Liver (tissue), 8 donors: ENCODE measurements at regions not wholly inside any gene's neighbourhood (a gene's known extent, or its start where the extent isn't known, plus 50 kb on each side); places are given as distances from the start of the nearest gene placed in this dataset.

Experiments
- DNase-seq: peaks from one replicate; pipeline ENCODE4 v3.0.0-alpha.2; 2017; ENCODE audit warnings: low spot score
- H3K27ac ChIP-seq, 2 donors: one replicate each; pipeline ENCODE4 v1.7.0; 2013; ENCODE audit warnings: inconsistent platforms in 2 of 2, low read length in 2 of 2, control low read depth in 1 of 2, low read depth in 1 of 2, mild to moderate bottlenecking in 1 of 2
- H3K27me3 ChIP-seq, 4 donors: one replicate each; pipeline versions ENCODE4 v1.6.1 to v1.7.0; 2013; ENCODE audit warnings: low read length in 3 of 4, inconsistent platforms in 1 of 4, mild to moderate bottlenecking in 1 of 4, moderate library complexity in 1 of 4; ENCODE audit not compliant: control insufficient read depth in 4 of 4, insufficient read depth in 4 of 4
- H3K36me3 ChIP-seq, 4 donors: one replicate each; pipeline versions ENCODE4 v1.6.1 to v1.7.0; 2013; ENCODE audit warnings: low read length in 3 of 4, mild to moderate bottlenecking in 3 of 4, low read depth in 1 of 4, moderate library complexity in 1 of 4; ENCODE audit not compliant: control insufficient read depth in 4 of 4, insufficient read depth in 3 of 4
- H3K4me1 ChIP-seq, 4 donors: one replicate each; pipeline versions ENCODE4 v1.6.1 to v1.7.0; 2013; ENCODE audit warnings: low read length in 3 of 4, mild to moderate bottlenecking in 3 of 4, moderate library complexity in 1 of 4; ENCODE audit not compliant: control insufficient read depth in 4 of 4, insufficient read depth in 4 of 4
- H3K4me3 ChIP-seq, 3 donors: one replicate each; pipeline versions ENCODE4 v1.6.1 to v1.7.0; 2013; ENCODE audit warnings: low read length in 3 of 3, control low read depth in 1 of 3, low read depth in 1 of 3, mild to moderate bottlenecking in 1 of 3
- H3K9ac ChIP-seq, 2 donors: one replicate each; pipeline ENCODE4 v1.7.0; 2013; ENCODE audit warnings: low read length in 2 of 2, mild to moderate bottlenecking in 2 of 2, moderate library complexity in 2 of 2, control low read depth in 1 of 2, low read depth in 1 of 2
- H3K9me3 ChIP-seq, 4 donors: one replicate each; pipeline versions ENCODE4 v1.6.1 to v1.7.0; 2013; ENCODE audit warnings: low read length in 3 of 4; ENCODE audit not compliant: control insufficient read depth in 4 of 4
- EGR1 ChIP-seq, 2 donors: IDR thresholded peaks; 2 replicates each; pipeline ENCODE4 v1.6.1; 2016 to 2018; ENCODE audit warnings: antibody characterized with exemption in 2 of 2, low read depth in 2 of 2
- FOXA1 ChIP-seq: IDR thresholded peaks from 2 replicates; pipeline ENCODE4 v1.6.1; 2016; ENCODE audit warnings: antibody characterized with exemption
- FOXA2 ChIP-seq: IDR thresholded peaks from 2 replicates; pipeline ENCODE4 v1.6.1; 2016; ENCODE audit warnings: antibody characterized with exemption
- GABPA ChIP-seq, 2 donors: IDR thresholded peaks in 1 of 2; conservative IDR thresholded peaks in 1 of 2; 2 replicates each; pipeline ENCODE4 v1.6.1; 2016; ENCODE audit warnings: antibody characterized with exemption in 2 of 2, mild to moderate bottlenecking in 1 of 2, moderate library complexity in 1 of 2
- HNF4A ChIP-seq, 2 donors: conservative IDR thresholded peaks; 2 replicates each; pipeline ENCODE4 v1.6.1; 2016; ENCODE audit warnings: antibody characterized with exemption in 2 of 2, mild to moderate bottlenecking in 2 of 2
- HNF4G ChIP-seq: IDR thresholded peaks from 2 replicates; pipeline ENCODE4 v1.6.1; 2016; ENCODE audit warnings: antibody characterized with exemption
- JUND ChIP-seq, 2 donors: IDR thresholded peaks; 2 replicates each; pipeline ENCODE4 v1.6.1; 2016; ENCODE audit warnings: antibody characterized with exemption in 2 of 2
- NR2F2 ChIP-seq: IDR thresholded peaks from 2 replicates; pipeline ENCODE4 v1.6.1; 2016; ENCODE audit warnings: antibody characterized with exemption
- RAD21 ChIP-seq, 2 donors: IDR thresholded peaks; 2 replicates each; pipeline ENCODE4 v1.6.1; 2016; ENCODE audit warnings: antibody characterized with exemption in 2 of 2, mild to moderate bottlenecking in 2 of 2
- RXRA ChIP-seq, 2 donors: IDR thresholded peaks; 2 replicates each; pipeline ENCODE4 v1.6.1; 2017 to 2018; ENCODE audit warnings: antibody characterized with exemption in 2 of 2, mild to moderate bottlenecking in 1 of 2
- SP1 ChIP-seq: IDR thresholded peaks from 2 replicates; pipeline ENCODE4 v1.6.1; 2018; ENCODE audit warnings: antibody characterized with exemption, mild to moderate bottlenecking
- TAF1 ChIP-seq: conservative IDR thresholded peaks from 2 replicates; pipeline ENCODE4 v1.6.1; 2016; ENCODE audit warnings: antibody characterized with exemption, mild to moderate bottlenecking
- YY1 ChIP-seq: IDR thresholded peaks from 2 replicates; pipeline ENCODE4 v1.6.1; 2016; ENCODE audit warnings: antibody characterized with exemption, mild to moderate bottlenecking
- WGBS: extraction: QIAGEN DNeasy Blood & Tissue Kit; methylation state at CpG from one replicate; pipeline ENCODE4 v1.1.7; 2013; 5-methylcytosine and 5-hydroxymethylcytosine counted together
- TF ChIP-seq, protein P1 (sequence below): IDR thresholded peaks from 2 replicates; pipeline ENCODE4 v1.6.1; 2016; ENCODE audit warnings: antibody characterized with exemption
- TF ChIP-seq, protein P2 (sequence below): fragments of 150-350 bp; IDR thresholded peaks from 2 replicates; pipeline ENCODE4 v1.5.1; 2017; ENCODE audit warnings: improper control_type of control experiment, low read depth, low read length; ENCODE audit not compliant: missing input control
- TF ChIP-seq, protein P3 (sequence below): IDR thresholded peaks from 2 replicates; pipeline ENCODE4 v1.6.1; 2016; ENCODE audit warnings: antibody characterized with exemption, mild to moderate bottlenecking
- TF ChIP-seq, protein P4 (sequence below): IDR thresholded peaks from 2 replicates; pipeline ENCODE4 v1.6.1; 2016; ENCODE audit warnings: antibody characterized with exemption
- TF ChIP-seq, protein P5 (sequence below): IDR thresholded peaks from 2 replicates; pipeline ENCODE4 v1.6.1; 2016; ENCODE audit warnings: antibody characterized with exemption
- donor health status: healthy.
- donor health status: healthy.
- donor health status: healthy.
- donor health status: healthy.
- donor health status: healthy.

DNA sequence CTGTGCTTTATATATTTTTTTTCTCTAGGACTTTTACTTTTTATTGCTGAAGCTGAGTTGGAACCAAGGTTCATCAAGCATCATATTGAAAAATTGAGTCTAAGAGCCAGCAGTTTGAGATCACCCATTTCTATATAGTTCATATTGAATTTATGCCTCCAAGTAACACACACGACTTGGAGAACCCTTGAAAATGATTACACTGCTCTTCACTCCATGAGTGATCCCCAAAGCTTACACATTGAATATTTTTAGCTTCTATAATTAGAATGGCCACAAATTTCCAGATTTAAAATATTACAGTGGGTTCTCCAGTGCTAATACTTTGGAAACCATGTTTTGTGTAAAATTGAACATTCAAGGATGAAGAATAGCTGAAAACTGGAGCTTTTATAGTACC, 144.4 kb upstream of the SLC4A4 start:
- H3K27me3 ChIP-seq: no peaks in the 10 kb centered on the region
- no peak for DNase-seq
- H3K9me3 ChIP-seq: no peaks in the 10 kb centered on the region
- H3K9ac ChIP-seq: no peak overlapping the region
- no peaks in the 10 kb centered on the region for H3K4me1 ChIP-seq
- no peak overlapping the region for H3K27ac ChIP-seq
- no peaks in the 10 kb centered on the region for H3K36me3 ChIP-seq
- WGBS: 96% methylated on average over 1 of the region's 1 CpG
- no peak overlapping the region for H3K4me3 ChIP-seq
- TF ChIP-seq NR2F2: no peak
- TF ChIP-seq GABPA (IDR thresholded peaks at IDR 0.05 in 1 of 2, conservative IDR thresholded peaks at IDR 0.05 in 1 of 2): no peak
- TF ChIP-seq, protein P1, sequence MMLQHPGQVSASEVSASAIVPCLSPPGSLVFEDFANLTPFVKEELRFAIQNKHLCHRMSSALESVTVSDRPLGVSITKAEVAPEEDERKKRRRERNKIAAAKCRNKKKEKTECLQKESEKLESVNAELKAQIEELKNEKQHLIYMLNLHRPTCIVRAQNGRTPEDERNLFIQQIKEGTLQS: no peak
- TF ChIP-seq, protein P2, sequence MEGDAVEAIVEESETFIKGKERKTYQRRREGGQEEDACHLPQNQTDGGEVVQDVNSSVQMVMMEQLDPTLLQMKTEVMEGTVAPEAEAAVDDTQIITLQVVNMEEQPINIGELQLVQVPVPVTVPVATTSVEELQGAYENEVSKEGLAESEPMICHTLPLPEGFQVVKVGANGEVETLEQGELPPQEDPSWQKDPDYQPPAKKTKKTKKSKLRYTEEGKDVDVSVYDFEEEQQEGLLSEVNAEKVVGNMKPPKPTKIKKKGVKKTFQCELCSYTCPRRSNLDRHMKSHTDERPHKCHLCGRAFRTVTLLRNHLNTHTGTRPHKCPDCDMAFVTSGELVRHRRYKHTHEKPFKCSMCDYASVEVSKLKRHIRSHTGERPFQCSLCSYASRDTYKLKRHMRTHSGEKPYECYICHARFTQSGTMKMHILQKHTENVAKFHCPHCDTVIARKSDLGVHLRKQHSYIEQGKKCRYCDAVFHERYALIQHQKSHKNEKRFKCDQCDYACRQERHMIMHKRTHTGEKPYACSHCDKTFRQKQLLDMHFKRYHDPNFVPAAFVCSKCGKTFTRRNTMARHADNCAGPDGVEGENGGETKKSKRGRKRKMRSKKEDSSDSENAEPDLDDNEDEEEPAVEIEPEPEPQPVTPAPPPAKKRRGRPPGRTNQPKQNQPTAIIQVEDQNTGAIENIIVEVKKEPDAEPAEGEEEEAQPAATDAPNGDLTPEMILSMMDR: no peak
- TF ChIP-seq RXRA (IDR thresholded peaks at IDR 0.05): no peak
- no peak for TF ChIP-seq RAD21 (IDR thresholded peaks at IDR 0.05)
- no peak for TF ChIP-seq FOXA1
- TF ChIP-seq TAF1: no peak
- TF ChIP-seq, protein P3, sequence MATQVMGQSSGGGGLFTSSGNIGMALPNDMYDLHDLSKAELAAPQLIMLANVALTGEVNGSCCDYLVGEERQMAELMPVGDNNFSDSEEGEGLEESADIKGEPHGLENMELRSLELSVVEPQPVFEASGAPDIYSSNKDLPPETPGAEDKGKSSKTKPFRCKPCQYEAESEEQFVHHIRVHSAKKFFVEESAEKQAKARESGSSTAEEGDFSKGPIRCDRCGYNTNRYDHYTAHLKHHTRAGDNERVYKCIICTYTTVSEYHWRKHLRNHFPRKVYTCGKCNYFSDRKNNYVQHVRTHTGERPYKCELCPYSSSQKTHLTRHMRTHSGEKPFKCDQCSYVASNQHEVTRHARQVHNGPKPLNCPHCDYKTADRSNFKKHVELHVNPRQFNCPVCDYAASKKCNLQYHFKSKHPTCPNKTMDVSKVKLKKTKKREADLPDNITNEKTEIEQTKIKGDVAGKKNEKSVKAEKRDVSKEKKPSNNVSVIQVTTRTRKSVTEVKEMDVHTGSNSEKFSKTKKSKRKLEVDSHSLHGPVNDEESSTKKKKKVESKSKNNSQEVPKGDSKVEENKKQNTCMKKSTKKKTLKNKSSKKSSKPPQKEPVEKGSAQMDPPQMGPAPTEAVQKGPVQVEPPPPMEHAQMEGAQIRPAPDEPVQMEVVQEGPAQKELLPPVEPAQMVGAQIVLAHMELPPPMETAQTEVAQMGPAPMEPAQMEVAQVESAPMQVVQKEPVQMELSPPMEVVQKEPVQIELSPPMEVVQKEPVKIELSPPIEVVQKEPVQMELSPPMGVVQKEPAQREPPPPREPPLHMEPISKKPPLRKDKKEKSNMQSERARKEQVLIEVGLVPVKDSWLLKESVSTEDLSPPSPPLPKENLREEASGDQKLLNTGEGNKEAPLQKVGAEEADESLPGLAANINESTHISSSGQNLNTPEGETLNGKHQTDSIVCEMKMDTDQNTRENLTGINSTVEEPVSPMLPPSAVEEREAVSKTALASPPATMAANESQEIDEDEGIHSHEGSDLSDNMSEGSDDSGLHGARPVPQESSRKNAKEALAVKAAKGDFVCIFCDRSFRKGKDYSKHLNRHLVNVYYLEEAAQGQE: no peak
- TF ChIP-seq HNF4G: no peak
- TF ChIP-seq, protein P4, sequence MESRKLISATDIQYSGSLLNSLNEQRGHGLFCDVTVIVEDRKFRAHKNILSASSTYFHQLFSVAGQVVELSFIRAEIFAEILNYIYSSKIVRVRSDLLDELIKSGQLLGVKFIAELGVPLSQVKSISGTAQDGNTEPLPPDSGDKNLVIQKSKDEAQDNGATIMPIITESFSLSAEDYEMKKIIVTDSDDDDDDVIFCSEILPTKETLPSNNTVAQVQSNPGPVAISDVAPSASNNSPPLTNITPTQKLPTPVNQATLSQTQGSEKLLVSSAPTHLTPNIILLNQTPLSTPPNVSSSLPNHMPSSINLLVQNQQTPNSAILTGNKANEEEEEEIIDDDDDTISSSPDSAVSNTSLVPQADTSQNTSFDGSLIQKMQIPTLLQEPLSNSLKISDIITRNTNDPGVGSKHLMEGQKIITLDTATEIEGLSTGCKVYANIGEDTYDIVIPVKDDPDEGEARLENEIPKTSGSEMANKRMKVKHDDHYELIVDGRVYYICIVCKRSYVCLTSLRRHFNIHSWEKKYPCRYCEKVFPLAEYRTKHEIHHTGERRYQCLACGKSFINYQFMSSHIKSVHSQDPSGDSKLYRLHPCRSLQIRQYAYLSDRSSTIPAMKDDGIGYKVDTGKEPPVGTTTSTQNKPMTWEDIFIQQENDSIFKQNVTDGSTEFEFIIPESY: no peak
- no peak for TF ChIP-seq JUND (IDR thresholded peaks at IDR 0.05)
- no peak for TF ChIP-seq YY1
- TF ChIP-seq, protein P5, sequence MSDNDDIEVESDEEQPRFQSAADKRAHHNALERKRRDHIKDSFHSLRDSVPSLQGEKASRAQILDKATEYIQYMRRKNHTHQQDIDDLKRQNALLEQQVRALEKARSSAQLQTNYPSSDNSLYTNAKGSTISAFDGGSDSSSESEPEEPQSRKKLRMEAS: no peak
- TF ChIP-seq SP1: no peak
- TF ChIP-seq EGR1 (IDR thresholded peaks at IDR 0.05; ENCODE audit: low read depth in 2 of 2): no peak
- no peak for TF ChIP-seq HNF4A (conservative IDR thresholded peaks at IDR 0.05)

DNA sequence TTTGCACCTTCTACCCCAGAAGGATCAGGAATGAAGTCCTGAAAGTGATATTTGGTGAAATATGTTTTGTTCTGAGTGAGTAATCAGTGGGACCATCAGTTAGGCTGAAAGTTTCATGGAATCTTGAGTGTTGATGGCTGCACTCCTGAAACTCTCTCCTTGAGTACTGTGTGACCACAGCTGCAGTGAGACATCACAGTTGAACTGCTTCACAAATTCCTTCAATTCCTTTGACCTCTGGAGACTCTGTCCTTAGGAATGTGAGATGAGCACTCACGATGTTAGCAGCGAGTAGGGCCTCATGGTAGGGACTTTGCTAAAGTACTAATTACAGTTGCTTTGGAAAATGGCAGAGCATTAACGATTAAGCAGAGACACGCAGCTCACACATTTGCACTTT, 142.9 kb upstream of the SLC4A4 start:
- 75% methylated on average over 4 of the region's 4 CpGs for WGBS
- no peaks in the 10 kb centered on the region for H3K9me3 ChIP-seq
- no peak overlapping the region for H3K4me3 ChIP-seq
- H3K9ac ChIP-seq: no peak overlapping the region
- no peaks in the 10 kb centered on the region for H3K27me3 ChIP-seq
- no peaks in the 10 kb centered on the region for H3K4me1 ChIP-seq
- TF ChIP-seq FOXA2 (no peak), RXRA (IDR thresholded peaks at IDR 0.05) (no peak), SP1 (no peak)
- no peaks in the 10 kb centered on the region for H3K36me3 ChIP-seq
- DNase-seq: no peak
- no peak overlapping the region for H3K27ac ChIP-seq
